Activated CD4-positive, alpha-beta T cell treated with anti-CD3 and anti-CD28 coated beads for 24 hours (primary cell): ENCODE measurements at regions not wholly inside any gene's neighbourhood (a gene's known extent, or its start where the extent isn't known, plus 50 kb on each side); places are given as distances from the start of the nearest gene placed in this dataset.

ENCODE experiments used
- DNase-seq, 2 donors: peaks; one replicate each; pipeline ENCODE4 v3.0.0-alpha.2; 2020; ENCODE audit warnings: low read depth in 2 of 2

- DNase-seq, result no peak
These were observed 138.1 kb upstream of the ZNF236 start for GRCh38 chr18:76684265-76684664.

DNA sequence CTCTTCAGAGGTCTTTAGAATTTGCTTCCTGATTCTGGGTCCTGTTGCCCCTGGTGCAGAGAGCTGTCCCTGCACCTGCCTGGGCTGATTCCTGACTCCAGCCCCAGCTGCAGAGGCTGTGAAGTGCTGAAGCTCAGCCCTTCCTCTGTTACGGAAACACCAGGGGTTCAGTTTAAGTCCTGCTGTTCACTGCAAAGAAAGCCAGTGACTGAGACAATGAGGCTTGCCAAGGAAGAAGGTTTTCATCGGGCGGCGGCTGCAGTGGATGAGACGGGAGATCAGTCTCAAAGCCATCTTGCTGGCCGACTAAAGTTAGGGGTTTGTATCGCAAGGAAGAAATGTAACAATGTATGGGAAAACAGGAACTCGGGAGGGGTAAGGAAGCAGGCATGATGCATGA lies 142.4 kb upstream of the ZNF236 start:
- DNase-seq, result no peak

GRCh38 chr18:76679259-76679658 lies 143.1 kb upstream of the ZNF236 start:
- DNase-seq, result no peak

DNA sequence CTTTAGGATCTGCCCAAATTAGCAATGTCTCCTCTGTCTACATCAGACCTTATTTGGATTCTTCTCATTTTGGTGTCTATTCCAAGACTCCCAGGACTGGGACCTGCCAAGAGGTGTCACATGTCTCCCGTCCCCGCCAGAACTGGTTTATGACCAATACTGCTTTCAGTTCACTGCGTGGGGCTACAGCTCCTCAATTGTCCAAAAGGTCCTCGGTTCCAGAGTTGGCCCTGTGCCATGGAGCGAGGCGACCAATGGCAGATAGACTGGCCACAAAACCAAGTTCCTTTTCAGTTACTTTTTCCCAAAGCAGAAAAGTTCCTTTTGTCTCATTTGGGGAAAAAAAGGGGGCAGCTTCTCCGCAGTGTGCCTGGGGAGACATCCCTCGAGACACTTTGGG lies 144.1 kb upstream of the ZNF236 start:
- DNase-seq, result no peak

DNA sequence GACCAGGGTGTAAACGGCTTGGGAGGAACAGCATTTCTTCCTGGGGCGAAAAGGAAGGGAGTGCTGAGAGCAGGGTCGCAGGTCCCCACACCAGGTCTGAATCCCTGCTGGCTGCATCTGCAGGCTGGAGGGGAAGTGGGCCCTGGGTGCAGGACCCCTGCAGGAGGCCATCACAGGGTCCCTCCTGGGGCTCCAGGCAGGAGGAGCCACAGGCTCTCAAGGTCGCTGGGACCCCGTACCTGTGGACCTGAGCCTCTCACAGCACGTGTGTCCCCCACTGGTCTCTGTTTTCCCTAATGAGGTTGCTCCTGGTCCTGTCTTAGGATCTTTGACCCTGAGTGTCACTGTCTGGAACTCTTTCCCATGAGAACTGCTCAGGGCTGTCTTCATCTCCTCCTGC lies 147.8 kb upstream of the ZNF236 start:
- DNase-seq, result no peak

DNA sequence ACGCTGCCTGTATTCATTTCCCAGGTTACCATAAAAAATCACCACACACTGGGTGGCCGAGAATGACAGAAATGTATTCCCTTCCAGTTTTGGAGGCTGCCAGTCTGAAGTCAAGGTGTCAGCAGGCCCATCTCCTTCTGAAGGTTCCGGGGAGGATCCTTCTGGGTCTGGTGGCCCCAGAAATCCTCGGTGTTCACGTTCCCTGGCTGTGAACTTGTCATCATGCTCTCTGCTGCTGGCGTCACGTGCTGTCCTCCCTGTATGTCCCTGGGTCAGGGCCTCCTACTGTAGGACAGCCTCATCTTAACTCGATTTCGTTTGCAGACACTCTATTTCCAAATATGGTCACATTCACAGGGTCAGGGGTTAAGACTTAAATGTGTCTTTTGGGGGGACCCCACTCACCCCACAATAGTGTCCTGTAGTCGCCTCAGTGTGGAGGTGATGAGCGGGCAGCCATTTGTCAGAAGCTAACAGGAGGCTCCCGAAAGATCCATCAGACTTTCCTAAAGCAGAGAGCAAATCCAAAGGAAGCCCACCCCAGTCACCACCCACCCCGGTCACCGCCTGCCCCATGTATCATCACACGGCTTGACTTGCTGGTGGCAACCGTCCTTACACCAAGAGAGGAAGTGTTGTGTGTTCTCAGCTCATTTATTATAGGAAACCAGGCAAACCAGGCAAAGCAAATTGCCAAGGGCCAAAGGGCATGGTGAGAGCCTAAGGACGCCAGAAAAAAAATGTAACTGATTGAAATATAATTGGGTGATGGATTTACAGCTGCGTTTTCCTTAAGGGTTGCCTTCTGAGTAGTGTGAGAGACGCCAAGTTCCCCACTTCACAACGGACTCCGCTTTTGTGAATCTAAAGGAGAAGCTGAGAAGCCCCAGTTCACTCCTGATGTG lies 148.8 kb upstream of the ZNF236 start:
- no peak for DNase-seq

DNA sequence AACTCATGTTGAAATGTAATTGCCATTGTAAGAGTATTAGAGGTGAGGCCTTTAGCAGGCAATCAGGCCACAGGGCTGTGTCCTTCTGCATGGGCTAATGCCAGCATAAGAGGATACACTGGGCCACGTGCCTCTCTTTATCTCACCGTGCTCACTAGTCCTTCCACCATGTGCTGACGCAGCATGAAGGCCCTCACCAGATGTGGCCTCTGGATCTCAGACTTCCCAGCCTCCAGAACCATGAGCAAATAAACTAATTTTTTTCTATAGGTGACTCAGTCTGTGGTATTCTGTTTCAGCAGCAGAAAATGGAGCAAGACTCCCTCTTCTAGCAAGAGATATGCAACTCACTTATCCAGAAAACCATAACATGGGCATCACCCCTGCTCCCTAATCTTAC lies 149.7 kb upstream of the ZNF236 start:
- no peak for DNase-seq

DNA sequence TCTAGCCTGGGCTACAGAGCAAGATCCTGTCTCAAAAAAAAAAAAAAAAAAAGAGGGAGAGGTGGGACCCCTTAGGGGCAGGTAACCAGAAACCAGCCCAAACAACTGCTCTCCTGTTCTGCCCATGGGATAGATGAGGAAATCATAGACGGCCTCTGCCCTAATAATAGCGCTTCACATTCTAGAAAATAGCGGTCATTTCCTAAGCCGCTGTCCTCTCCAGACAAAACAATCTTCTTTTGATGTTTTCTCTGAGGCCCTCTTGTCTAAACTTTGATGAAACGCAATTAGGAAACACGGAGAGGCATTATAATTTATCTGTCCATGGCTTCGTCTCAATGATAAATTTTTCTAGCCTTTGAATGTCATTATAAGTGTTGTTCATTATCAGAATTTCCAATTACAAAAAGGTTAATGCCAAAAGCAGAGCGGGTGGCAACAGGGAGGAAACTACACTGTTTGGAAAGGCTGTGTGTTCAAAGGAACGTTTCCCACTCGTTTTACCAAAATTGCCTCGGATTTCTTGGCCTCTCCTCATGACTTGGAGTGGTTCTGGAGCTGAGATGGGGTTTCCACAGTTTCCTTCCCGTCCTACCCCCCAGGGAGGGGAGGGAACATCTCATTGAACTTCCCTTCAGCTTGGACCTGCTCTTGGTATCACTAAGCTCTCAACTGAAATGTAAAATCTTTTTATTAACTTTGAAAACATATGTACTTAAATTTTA lies 151.6 kb upstream of the ZNF236 start:
- no peak for DNase-seq

DNA sequence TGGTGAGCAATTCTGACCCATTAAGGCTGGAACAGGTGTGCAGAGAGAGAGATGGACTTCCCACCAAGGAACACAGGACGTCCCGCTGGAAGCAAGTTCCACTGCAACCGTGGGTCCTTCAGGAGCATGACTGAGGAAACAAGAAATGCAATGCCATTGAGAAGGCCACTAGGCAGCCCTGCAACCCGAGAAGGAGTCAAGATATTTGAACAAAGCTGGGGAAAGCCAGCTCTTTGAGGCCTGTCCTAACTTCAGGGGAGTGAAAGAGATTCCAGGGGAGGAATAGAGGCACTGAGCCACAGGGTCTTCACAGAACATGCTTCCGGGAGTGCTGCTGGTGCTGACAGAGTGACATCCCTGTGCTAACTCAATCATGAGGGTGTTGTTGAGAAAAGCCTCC lies 153.8 kb upstream of the ZNF236 start:
- DNase-seq, result no peak

- DNase-seq, result no peak
These were observed 154.2 kb upstream of the ZNF236 start for GRCh38 chr18:76668119-76668518.

DNA sequence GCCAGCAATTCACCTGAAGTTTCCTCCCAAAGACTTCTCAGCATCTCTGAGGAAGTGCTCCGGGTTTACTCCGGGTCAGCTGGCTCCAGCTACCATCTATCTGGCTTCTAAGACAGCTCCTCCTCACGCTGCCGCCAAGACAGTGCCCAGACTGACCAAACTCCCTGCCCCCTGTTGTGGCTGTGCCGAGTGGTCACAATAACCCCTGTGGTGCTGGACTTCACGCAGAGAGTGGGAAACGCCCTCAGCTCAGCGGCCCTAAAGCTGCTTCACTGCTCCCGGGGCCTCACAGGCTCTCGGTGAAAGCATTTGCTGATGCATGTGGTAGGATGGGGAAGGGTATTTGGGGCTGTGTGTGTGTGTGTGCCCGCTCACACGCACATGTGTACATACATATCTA lies 154.8 kb upstream of the ZNF236 start:
- no peak for DNase-seq

DNA sequence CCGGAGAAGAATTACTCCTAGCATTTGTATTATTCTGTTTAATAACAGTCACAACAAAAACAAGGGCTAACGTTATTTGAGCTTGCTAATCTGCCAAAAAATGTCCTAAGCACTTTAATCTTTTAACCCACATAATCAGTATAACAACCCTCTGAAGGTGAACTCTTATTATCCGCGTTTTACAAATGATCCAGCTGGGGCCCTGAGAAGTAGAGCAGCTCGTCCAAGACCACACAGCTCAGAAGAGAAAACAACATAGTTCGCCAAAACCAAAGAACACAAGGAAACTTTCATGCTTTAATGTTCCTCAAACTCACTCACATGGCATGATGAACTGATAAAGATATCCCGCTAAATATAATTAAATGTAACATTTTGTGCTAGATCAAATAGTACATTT lies 159.7 kb upstream of the ZNF236 start:
- no peak for DNase-seq

GRCh38 chr18:76660571-76661192 lies 161.7 kb upstream of the ZNF236 start:
- DNase-seq, result no peak

- no peak for DNase-seq
These were observed 163.6 kb upstream of the ZNF516 start for GRCh38 chr18:76658627-76659026.

GRCh38 chr18:76657911-76658470 lies 162.9 kb upstream of the ZNF516 start:
- no peak for DNase-seq

- no peak for DNase-seq
These were observed 162.1 kb upstream of the ZNF516 start for GRCh38 chr18:76656925-76657827.

DNA sequence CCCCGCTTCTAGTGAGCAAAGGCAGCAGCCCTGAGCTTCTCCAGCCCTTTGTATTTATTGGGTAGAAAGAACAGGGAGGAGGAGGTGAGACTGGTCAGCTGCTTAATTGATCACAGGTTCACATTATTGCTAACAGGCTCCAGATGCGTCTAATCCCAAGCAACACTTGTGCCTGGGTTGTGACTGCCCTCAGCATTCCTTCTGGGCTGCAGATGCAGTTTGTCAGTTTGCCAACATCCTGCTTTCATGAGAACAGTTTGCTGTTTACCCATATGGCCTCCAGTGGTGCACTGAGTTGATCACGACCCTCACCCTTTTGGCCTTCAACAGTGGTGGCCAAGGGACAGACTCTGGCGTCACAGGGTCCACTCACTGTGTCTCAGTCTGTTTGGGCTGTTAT lies 159.5 kb upstream of the ZNF516 start:
- no peak for DNase-seq

DNA sequence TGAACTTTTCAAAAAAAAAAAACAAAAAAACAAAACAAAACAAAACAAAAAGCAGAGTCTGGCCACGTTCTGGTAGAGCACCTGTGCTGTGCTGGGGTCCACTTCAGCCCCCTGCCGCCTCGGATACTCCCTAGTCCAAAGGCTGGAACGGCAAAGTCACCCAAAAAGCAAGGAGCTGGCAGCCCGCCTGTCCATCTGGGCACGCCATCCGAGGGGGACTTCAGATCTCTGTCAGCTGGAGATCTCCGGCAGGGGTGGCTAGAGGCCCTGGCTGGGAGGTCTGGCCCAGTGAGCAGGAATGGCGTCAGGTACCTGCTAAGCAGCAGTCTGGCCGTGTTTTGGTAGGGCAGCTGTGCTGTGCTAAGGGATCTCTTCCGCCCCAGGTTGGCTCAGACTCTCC lies 152.3 kb upstream of the ZNF516 start:
- no peak for DNase-seq

GRCh38 chr18:76644580-76644979 lies 149.5 kb upstream of the ZNF516 start:
- no peak for DNase-seq

DNA sequence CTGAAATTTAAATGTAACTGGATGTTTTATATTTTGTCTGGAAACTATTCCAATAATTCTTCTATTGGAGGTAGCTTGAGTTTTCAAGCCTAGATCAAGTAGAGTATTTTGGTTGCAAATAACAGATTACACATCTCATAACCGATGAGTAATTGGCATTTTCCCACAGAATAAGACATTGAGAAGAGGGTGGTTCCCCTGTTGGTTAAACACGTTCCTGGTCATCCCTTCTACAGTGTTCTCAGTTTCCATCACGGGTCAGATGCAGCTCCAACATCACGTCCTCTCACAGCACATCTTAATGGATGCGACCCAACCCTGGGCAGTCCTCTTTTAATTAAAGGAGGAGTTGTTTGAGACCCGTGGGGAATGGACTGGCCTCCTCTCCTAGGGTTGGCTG lies 149.0 kb upstream of the ZNF516 start:
- DNase-seq, result no peak

GRCh38 chr18:76643199-76643598 lies 148.2 kb upstream of the ZNF516 start:
- no peak for DNase-seq
